Lower leg skin (tissue), 3 donors: ENCODE measurements at regions not wholly inside any gene's neighbourhood (a gene's known extent, or its start where the extent isn't known, plus 50 kb on each side); places are given as distances from the start of the nearest gene placed in this dataset.

Experiments used
- CTCF ChIP-seq, 3 donors: fragments of 450-650 bp; IDR thresholded peaks; one replicate each; pipeline ENCODE4 v1.5.1; 2016; ENCODE audit warnings: antibody characterized with exemption in 3 of 3, mild to moderate bottlenecking in 3 of 3, moderate library complexity in 2 of 3
- POLR2A ChIP-seq, 2 donors: fragments of 450-650 bp; IDR thresholded peaks; one replicate each; pipeline ENCODE4 v1.6.1; 2016 to 2017; ENCODE audit warnings: antibody characterized with exemption in 2 of 2, mild to moderate bottlenecking in 1 of 2, moderate library complexity in 1 of 2

GRCh38 chr7:26459540-26460193 is 168.0 kb downstream of the SNX10 start:
- no peak for TF ChIP-seq CTCF (IDR thresholded peaks at IDR 0.05)
- TF ChIP-seq POLR2A (IDR thresholded peaks at IDR 0.05) = no peak
